Uterus (tissue), 3 donors: ENCODE measurements at regions not wholly inside any gene's neighbourhood (a gene's known extent, or its start where the extent isn't known, plus 50 kb on each side); places are given as distances from the start of the nearest gene placed in this dataset.
"Not testable (repeated sequence)": the region's sequence is repeated elsewhere in the genome, so short reads cannot be mapped to it uniquely, and the experiment has no call there.

ENCODE experiments used
- DNase-seq, 2 donors: peaks; one replicate each; pipeline ENCODE4 v3.0.0-alpha.2; 2019 to 2020
- H3K27ac ChIP-seq, 2 donors: fragments of 200-600 bp; sonication (generic); 1 replicate in 1 of 2; 2 replicates in 1 of 2; pipeline ENCODE4 v1.5.1; 2016 to 2018
- H3K27me3 ChIP-seq, 2 donors: fragments of 200-600 bp; sonication (generic); one replicate each; pipeline ENCODE4 v1.5.1; 2018 to 2019; ENCODE audit warnings: control low read depth in 1 of 2
- H3K36me3 ChIP-seq, 2 donors: fragments of 200-600 bp; sonication (generic); one replicate each; pipeline ENCODE4 v1.5.1; 2019; ENCODE audit warnings: control low read depth in 1 of 2
- H3K4me1 ChIP-seq, 2 donors: fragments of 200-600 bp; sonication (generic); one replicate each; pipeline ENCODE4 v1.5.1; 2018 to 2019; ENCODE audit warnings: control low read depth in 1 of 2
- H3K4me3 ChIP-seq, 2 donors: fragments of 200-600 bp; sonication (generic); 1 replicate in 1 of 2; 2 replicates in 1 of 2; pipeline ENCODE4 v1.5.1; 2018 to 2019; ENCODE audit warnings: mild to moderate bottlenecking in 1 of 2
- H3K9me3 ChIP-seq, 2 donors: fragments of 200-600 bp; sonication (generic); one replicate each; pipeline ENCODE4 v1.5.1; 2019; ENCODE audit warnings: control low read depth in 1 of 2
- CTCF ChIP-seq, 4 experiments: fragments of 200-600 bp in 2 of 4; fragments of 450-650 bp in 2 of 4; sonication (generic) in 2 of 4; IDR thresholded peaks; one replicate each; pipeline ENCODE4 v1.5.1; 2016 to 2019; ENCODE audit warnings: antibody characterized with exemption in 4 of 4, mild to moderate bottlenecking in 2 of 4, moderate library complexity in 1 of 4
- POLR2A ChIP-seq, 2 donors: fragments of 450-650 bp; IDR thresholded peaks; one replicate each; pipeline ENCODE4 v1.6.1; 2016; ENCODE audit warnings: antibody characterized with exemption in 2 of 2, mild to moderate bottlenecking in 1 of 2, moderate library complexity in 1 of 2
- intact Hi-C: fragments of 100-400 bp; cut with DNase I; formaldehyde crosslinking; loops from one replicate; pipeline ENCODE4 v1.15.1; 2023; ENCODE audit warnings: low total_unique reads
- donor health status: DM: yes; HTN: yes; CAD: no.

DNA sequence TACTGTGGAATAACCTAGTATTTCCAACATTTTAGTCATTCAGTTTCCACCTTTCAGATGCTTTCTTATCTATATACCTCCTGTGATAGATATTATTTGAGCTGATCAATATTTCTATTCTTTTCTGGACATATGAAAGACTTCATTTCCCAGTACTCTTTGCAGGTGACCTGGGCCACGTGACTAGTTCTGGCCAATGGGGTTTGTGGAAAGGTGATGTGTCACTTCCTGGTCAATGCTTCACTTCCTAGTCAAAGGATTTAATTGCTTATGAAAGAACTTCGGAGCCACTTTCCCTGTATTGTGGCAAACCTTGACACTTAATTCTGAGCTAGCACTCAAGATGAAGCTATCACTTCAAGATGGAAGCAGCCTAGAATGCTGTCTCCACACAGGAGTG, 248.9 kb upstream of the FOXF1 start:
- H3K36me3 ChIP-seq = no peaks in the 10 kb centered on the region
- H3K27ac ChIP-seq = no peak overlapping the region
- no peak for DNase-seq
- H3K4me3 ChIP-seq = no peak overlapping the region
- H3K9me3 ChIP-seq = no peaks in the 10 kb centered on the region
- intact Hi-C loops = no loop called here
- no peaks in the 10 kb centered on the region for H3K27me3 ChIP-seq
- TF ChIP-seq POLR2A (IDR thresholded peaks at IDR 0.05) (no peak), CTCF (IDR thresholded peaks at IDR 0.05) (no peak)
- H3K4me1 ChIP-seq = no peaks in the 10 kb centered on the region

DNA sequence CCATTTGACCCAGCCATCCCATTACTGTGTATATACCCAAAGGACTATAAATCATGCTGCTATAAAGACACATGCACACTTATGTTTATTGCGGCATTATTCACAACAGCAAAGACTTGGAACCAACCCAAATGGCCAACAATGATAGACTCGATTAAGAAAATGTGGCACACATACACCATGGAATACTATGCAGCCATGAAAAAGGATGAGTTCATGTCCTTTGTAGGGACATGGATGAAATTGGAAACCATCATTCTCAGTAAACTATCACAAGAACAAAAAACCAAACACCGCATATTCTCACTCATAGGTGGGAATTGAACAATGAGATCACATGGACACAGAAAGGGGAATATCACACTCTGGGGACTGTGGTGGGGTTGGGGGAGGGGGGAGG, 242.7 kb upstream of the FOXF1 start:
- H3K27me3 ChIP-seq, H3K4me3 ChIP-seq, H3K27ac ChIP-seq, DNase-seq, H3K4me1 ChIP-seq, H3K36me3 ChIP-seq, intact Hi-C loops, H3K9me3 ChIP-seq: not testable (repeated sequence)

DNA sequence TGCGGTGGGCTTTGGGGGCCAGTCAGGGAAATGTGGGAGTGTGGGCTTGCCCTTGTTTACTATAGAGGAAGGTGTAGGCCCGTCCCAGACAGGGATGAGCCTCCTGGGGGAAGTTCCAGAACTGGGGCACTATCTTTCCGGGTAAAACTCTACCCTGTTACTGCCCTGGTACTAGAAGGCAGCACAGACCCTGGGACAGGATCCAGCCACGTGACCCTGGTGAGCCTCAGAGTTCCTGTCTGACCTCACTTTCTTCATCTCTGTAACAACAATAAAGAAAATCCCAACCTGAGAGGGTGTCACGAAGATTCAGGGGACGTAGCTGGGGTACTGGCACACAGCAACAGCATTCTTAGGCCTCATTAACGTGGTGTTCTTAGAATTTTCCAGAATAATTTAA, 239.6 kb upstream of the FOXF1 start:
- Histone ChIP-seq H3K36me3 (no peaks in the 10 kb centered on the region), H3K27ac (no peak overlapping the region), H3K9me3 (no peaks in the 10 kb centered on the region), H3K27me3 (no peaks in the 10 kb centered on the region), H3K4me1 (no peaks in the 10 kb centered on the region), H3K4me3 (no peak overlapping the region)
- TF ChIP-seq POLR2A (IDR thresholded peaks at IDR 0.05) = no peak
- no peak for TF ChIP-seq CTCF (IDR thresholded peaks at IDR 0.05)
- no peak for DNase-seq
- intact Hi-C loops = no loop called here

DNA sequence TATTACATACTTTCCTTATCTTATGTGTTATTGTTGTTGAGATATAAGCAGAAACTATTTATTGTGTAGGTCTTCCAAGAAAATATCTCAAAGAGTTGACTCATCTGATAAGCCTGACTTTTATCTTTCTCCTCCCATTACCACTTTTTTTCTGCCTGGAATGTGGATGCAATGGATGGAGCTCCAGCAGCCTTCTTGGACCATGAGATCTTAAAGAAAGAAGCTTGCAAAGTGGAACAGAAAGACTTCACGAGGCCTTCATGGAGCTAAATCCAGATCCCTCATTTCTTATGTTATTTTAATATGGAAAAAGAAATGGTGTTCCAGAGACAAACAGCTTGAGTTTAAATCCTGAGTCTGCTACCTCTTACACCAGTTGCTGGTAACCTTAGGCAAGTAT, 237.6 kb upstream of the FOXF1 start:
- no peaks in the 10 kb centered on the region for H3K4me1 ChIP-seq
- intact Hi-C loops = no loop called here
- no peaks in the 10 kb centered on the region for H3K9me3 ChIP-seq
- no peak for DNase-seq
- H3K27ac ChIP-seq = no peak overlapping the region
- H3K36me3 ChIP-seq = no peaks in the 10 kb centered on the region
- no peaks in the 10 kb centered on the region for H3K27me3 ChIP-seq
- H3K4me3 ChIP-seq = no peak overlapping the region
- TF ChIP-seq POLR2A (IDR thresholded peaks at IDR 0.05) = no peak
- no peak for TF ChIP-seq CTCF (IDR thresholded peaks at IDR 0.05)

DNA sequence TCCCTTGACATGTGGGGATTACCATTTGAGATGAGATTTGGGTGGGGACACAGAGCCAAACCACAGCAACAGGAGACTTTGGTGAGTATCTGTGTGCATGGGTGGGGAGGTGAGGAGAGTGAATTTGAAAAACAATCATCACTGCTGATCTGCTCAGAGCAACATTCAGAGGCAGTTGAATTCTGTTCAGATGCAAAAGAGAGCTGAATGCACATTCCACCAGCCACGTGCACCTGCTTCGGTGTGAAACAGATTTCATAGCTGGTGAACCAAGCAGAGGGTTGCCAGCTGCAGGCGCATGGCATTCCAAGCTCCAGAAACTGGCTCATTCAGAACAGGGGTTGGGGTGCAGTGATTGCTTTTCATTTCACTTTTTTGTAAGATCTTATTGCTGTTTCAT, 233.1 kb upstream of the FOXF1 start:
- Histone ChIP-seq H3K27ac (no peak overlapping the region), H3K4me3 (no peak overlapping the region), H3K9me3 (no peaks in the 10 kb centered on the region), H3K36me3 (no peaks in the 10 kb centered on the region), H3K27me3 (no peaks in the 10 kb centered on the region), H3K4me1 (no peaks in the 10 kb centered on the region)
- intact Hi-C loops = no loop called here
- DNase-seq = no peak
- TF ChIP-seq POLR2A (IDR thresholded peaks at IDR 0.05) (no peak), CTCF (IDR thresholded peaks at IDR 0.05) (no peak)

- H3K27ac ChIP-seq, H3K27me3 ChIP-seq, intact Hi-C loops, H3K4me1 ChIP-seq, H3K9me3 ChIP-seq, DNase-seq, H3K36me3 ChIP-seq, H3K4me3 ChIP-seq: not testable (repeated sequence)
These were observed 232.5 kb upstream of the FOXF1 start for GRCh38 chr16:86277859-86278258.
